HK-2 (cell line): ENCODE measurements at regions not wholly inside any gene's neighbourhood (a gene's known extent, or its start where the extent isn't known, plus 50 kb on each side); places are given as distances from the start of the nearest gene placed in this dataset.
"Not testable (repeated sequence)": the region's sequence is repeated elsewhere in the genome, so short reads cannot be mapped to it uniquely, and the experiment has no call there.

ENCODE experiments used
- DNase-seq: peaks from one replicate; pipeline ENCODE4 v3.0.0-alpha.2; 2018; ENCODE audit not compliant: unreplicated experiment

- DNase-seq: no peak
Observed at GRCh38 chr5:176747670-176748072, 62.7 kb upstream of the UNC5A start.

- no peak for DNase-seq
Observed at GRCh38 chr5:176748073-176748966, 62.0 kb upstream of the UNC5A start.

GRCh38 chr5:176748967-176749935, 61.1 kb upstream of the UNC5A start:
- DNase-seq: no peak

GRCh38 chr5:176750144-176750543, 60.2 kb upstream of the UNC5A start:
- DNase-seq: no peak

- DNase-seq: no peak
Observed at GRCh38 chr5:176754376-176754973, 55.9 kb upstream of the UNC5A start.

GRCh38 chr5:176755593-176755992, 54.8 kb upstream of the UNC5A start:
- DNase-seq: not testable (repeated sequence)

GRCh38 chr5:176757569-176757968, 52.8 kb upstream of the UNC5A start:
- not testable (repeated sequence) for DNase-seq
